NCI-H510A (cell line): ENCODE measurements at regions not wholly inside any gene's neighbourhood (a gene's known extent, or its start where the extent isn't known, plus 50 kb on each side); places are given as distances from the start of the nearest gene placed in this dataset.
"Not testable (repeated sequence)": the region's sequence is repeated elsewhere in the genome, so short reads cannot be mapped to it uniquely, and the experiment has no call there.

Experiments used
- DNase-seq: peaks from one replicate; lab custom pipeline; 2025; lab: John Stamatoyannopoulos, UW

DNA sequence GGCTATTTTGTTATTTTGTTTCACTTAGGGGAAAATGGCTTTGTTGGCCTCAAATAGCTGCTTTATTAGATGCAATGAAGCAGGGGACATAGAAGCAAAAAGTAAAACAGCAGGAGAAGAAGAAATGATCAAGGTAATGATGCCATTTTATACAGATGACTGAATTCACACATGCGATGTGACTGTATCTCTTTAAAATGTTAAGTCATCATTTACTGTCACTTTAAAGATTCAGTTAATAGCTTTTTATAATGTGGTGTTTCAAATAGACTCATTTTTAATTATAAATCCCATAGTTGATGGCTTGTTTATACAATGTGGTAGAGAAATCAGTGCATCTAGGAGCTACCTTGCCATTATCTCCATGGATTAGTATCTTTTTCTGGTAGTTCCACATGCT, 863.9 kb upstream of the DEFB115 start:
- DNase-seq = not testable (repeated sequence)

DNA sequence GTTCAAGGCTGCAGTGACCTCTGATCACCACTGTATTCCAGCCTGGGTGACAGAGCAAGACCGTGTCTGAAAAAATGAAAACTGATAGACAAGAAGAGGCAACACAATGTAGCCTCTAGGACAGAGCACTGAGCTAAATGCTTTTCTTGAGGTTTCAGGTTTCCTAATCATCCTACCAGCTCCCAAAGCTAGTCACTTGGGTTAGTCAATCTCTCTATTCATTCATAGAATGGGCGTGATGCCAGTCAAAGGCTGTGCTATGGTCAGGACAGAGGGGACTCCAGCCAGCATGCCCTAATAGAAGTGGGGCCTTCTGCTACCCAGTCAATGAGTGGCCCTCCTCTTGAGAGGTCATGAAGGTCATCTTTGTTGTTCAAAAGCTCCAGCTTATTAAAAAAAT, 860.4 kb upstream of the DEFB115 start:
- DNase-seq = not testable (repeated sequence)

DNA sequence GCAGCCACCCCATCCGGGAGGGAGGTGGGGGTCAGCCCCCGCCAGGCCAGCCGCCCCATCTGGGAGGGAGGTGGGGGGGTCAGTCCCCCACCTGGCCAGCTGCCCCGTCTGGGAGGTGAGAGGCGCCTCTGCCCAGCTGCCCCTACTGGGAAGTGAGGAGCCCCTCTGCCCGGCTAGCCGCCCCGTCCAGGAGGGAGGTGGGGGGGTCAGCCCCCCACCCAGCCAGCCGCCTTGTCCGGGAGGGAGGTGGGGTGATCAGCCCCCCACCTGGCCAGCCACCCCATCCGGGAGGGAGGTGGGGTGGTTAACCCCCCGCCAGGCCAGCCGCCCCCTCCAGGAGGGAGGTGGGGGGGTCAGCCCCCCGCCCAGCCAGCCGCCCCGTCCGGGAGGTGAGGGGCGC, 852.4 kb upstream of the DEFB115 start:
- not testable (repeated sequence) for DNase-seq

DNA sequence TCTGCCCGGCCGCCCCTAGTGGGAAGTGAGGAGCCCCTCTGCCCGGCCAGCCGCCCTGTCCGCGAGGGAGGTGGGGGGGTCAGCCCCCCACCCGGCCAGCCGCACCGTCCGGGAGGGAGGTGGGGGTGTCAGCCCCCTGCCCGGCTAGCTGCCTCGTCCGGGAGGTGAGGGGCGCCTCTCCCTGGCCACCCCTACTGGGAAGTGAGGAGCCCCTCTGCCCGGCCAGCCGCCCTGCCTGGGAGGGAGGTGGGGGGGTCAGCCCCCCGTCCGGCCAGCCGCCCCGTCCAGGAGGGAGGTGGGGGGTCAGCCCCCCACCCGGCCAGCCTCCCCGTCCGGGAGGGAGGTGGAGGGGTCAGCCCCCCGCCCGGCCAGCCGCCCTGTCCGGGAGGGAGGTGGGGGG, 851.9 kb upstream of the DEFB115 start:
- not testable (repeated sequence) for DNase-seq

DNA sequence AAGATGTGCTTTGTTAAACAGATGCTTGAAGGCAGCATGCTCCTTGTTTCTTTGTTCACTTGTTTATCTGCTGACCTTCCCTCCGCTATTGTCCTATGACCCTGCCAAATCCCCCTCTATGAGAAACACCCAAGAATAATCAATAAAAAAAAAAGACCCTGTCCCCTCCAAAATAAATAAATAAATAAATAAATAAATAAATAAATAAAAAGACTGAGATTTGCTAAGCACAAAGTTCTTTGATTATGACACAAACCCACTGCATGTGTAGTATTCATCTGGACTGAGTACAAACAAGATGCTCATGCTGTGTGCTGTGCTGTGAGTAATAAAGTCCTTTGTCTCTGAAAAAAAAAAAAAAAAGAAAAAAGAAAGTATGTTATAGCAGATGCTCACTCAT, 851.1 kb upstream of the DEFB115 start:
- not testable (repeated sequence) for DNase-seq

DNA sequence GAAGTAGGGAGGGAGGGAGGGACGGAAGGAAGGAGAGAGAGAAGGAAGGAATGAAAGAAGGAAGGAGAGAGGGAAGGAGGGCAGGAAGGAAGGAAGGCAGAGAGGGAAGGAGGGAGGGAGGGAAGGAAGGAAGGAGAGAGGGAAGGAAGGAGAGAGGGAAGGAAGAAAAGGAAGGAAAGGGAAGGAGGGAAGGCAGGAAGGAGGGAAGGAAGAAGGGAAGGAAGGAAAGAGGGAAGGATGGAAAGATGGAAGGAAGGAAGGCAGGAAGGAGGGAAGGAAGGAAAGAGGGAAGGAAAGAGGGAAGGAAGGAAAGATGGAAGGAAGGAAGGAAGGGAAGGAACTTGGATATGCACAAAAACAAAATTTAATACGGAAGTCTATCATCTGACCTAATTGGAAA, 844.5 kb upstream of the DEFB115 start:
- no peak for DNase-seq

DNA sequence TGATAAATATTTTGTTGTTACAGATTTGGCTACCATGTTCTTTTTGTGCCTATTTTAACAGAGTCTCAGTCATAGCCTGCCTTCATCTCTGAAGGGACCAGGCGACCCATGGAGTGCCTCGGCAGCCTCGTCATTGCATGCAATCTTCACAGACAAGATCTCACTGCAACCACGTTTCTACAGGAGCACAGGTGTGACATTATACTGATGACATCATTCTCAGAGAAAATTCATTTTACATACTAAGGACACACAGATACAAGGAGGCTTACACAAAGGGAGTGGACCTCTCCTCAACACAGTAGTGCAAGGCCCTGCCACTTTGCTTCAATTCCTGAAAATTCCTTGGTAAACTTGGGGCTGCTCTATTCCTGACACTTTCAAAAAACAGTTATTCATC, 840.1 kb upstream of the DEFB115 start:
- DNase-seq = not testable (repeated sequence)

DNA sequence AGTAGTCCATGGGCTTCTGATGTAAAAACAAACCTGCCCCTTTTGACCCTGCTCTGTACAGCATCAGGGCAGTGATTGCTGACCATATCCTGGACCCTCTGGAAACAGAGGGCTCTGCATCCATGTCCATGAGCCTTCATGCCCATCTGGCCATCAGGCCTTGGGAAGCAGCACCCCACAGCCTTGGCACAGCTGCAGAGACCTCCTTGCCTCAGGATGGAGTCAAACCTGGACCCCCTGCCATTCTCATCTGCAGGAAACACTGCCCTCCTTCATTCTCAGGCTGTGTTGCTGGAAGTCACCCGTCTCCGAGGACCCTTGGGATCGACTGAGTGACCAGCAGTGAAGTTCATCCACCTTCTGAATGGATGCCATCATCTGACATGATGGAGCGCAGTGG, 839.1 kb upstream of the DEFB115 start:
- DNase-seq = not testable (repeated sequence)

DNA sequence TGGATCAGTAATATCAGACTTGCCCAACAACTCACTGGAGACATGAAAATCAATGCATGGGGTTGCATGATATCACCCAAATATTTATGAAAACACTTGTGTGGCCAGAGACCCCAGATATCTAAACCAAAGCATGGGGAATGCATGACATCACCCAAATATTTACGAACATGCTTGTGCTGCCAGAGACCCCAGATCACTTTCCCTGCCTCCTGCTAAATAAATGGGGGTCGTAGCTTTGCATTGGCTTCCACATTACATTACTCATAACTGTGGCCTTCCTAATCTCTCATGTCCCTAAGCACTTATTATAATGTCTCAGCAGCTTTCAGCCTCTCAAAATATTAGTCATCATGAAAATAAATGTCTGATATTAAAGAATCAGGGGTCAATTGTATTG, 838.0 kb upstream of the DEFB115 start:
- DNase-seq = no peak

DNA sequence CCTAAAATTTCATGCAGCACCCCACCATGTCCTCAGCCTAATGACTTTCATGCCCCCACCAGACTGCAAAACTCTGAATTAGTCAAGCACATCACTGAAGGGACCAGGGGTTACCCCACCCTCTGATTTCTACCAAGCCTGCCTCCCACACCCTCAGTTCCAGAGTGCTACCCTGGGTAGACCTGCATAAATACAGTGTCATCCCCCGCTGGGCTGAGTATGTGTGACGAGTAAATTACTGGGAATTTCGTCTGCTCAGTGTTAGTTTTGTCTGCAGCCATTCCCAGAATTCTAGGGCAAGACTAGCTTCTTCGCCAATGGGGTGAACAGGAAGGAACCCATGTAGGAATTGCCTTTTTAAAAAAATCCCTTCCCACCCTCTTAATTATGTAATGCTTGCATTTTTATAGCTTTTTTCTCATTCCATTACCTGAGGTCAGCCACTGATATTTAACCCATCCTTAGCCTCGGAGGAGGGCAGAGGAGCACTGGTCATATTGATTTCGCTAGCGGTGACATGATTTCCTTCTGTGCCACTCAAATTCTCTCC, 837.5 kb upstream of the DEFB115 start:
- DNase-seq = not testable (repeated sequence)
